Effector memory CD8-positive, alpha-beta T cell (primary cell): ENCODE measurements at regions not wholly inside any gene's neighbourhood (a gene's known extent, or its start where the extent isn't known, plus 50 kb on each side); places are given as distances from the start of the nearest gene placed in this dataset.

ENCODE experiments used
- ATAC-seq: fragments of 150-1000 bp; cut with Tn5 transposase; replicated peaks from 2 replicates; pipeline ENCODE4 v1.10.0; 2021; ENCODE audit warnings: mild to moderate bottlenecking, moderate library complexity
- DNase-seq, 3 experiments: peaks; one replicate each; pipeline ENCODE4 v3.0.0; 2021
- H3K27ac Mint-ChIP-seq, 2 donors: one replicate each; pipeline ENCODE4 v1.8.0; 2022; ENCODE audit warnings: mild to moderate bottlenecking in 2 of 2, mixed read lengths in 2 of 2, moderate library complexity in 2 of 2
- H3K27me3 Mint-ChIP-seq, 2 donors: one replicate each; pipeline ENCODE4 v1.8.0; 2022; ENCODE audit warnings: mixed read lengths in 2 of 2
- H3K36me3 Mint-ChIP-seq: one replicate; pipeline ENCODE4 v1.8.0; 2022; ENCODE audit warnings: mild to moderate bottlenecking, moderate library complexity, mixed read lengths; ENCODE audit not compliant: insufficient read depth
- H3K4me1 Mint-ChIP-seq, 2 donors: one replicate each; pipeline ENCODE4 v1.8.0; 2022; ENCODE audit warnings: low read depth in 2 of 2, mixed read lengths in 2 of 2
- H3K4me3 Mint-ChIP-seq, 2 donors: one replicate each; pipeline ENCODE4 v1.8.0; 2022; ENCODE audit warnings: mild to moderate bottlenecking in 2 of 2, mixed read lengths in 2 of 2, moderate library complexity in 2 of 2
- H3K9me3 Mint-ChIP-seq, 2 donors: one replicate each; pipeline ENCODE4 v1.8.0; 2022; ENCODE audit warnings: mixed read lengths in 2 of 2

- ATAC-seq = no peak
- H3K4me1 Mint-ChIP-seq = peaks cover 0 to 3% of the 10 kb centered on the region in 2 donors
- no peaks in the 10 kb centered on the region for H3K36me3 Mint-ChIP-seq
Measured at GRCh38 chr1:109814223-109814622, 50.5 kb upstream of the EPS8L3 start.

More at GRCh38 chr1:109814223-109814622, 50.5 kb upstream of the EPS8L3 start:
- no peak for DNase-seq
- Mint-ChIP-seq H3K9me3 (no peaks in the 10 kb centered on the region), H3K27ac (no peak overlapping the region), H3K27me3 (peaks cover 0 to 6% of the 10 kb centered on the region in 2 donors), H3K4me3 (no peak overlapping the region)
